ENCODE measurements at regions not wholly inside any gene's neighbourhood (a gene's known extent, or its start where the extent isn't known, plus 50 kb on each side); places are given as distances from the start of the nearest gene placed in this dataset.
A peak's percentile ranks its signal among the peaks of the same experiment; 100 is the strongest.

DNA sequence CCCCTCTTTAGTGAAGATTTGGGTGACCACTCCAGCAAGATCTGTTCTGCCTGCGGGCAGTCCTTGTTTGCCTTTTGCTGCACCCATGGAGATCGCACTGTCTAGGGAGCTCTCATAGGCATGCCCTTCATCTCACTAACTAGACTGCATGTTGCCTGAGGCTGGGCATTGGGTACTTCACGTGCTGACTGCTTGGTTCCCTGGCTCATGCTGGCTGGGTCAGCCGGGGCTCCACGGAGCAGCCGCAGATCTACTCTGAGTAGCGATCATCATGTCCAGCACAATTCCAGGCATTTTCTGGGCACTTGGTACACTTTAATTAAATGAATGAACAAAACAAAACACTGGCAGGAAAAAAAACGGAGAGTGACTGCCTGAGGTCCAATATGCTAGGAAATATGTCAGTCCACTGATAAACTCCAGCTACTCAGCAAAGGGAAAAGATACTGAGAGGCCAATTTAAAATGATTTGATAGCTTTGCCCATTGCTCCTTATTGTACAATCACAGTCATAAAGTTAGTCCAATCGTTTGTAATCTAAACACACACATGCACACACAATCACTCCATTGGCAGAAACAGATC, 220.3 kb downstream of the C1D start:
- no peak for DNase-seq

DNA sequence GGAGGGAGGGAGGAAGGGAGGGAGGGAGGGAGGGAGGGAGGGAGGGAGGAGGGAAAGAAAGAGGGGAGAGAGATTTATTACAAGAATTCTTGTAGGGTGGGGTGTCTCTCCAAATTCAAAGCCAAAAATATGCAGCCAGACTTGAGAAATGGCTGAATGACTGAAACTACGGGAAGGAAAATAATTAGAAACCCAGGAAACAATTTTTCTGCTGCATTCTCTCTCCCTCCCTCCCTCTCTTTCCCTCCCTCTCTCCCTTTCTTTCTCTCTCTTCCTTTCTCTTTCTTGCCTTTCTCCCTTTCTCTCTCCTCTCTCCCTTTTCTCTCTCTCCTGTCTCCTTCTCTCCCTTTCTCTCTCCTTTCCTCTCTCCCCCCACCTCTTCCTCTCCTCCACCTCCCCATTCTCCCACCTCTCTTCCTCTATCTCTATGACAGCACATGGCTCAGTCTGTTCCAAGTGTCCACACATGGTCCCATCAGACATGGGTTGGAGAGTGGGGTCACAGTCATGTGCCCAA, 218.7 kb downstream of the C1D start:
- no peak for DNase-seq

DNA sequence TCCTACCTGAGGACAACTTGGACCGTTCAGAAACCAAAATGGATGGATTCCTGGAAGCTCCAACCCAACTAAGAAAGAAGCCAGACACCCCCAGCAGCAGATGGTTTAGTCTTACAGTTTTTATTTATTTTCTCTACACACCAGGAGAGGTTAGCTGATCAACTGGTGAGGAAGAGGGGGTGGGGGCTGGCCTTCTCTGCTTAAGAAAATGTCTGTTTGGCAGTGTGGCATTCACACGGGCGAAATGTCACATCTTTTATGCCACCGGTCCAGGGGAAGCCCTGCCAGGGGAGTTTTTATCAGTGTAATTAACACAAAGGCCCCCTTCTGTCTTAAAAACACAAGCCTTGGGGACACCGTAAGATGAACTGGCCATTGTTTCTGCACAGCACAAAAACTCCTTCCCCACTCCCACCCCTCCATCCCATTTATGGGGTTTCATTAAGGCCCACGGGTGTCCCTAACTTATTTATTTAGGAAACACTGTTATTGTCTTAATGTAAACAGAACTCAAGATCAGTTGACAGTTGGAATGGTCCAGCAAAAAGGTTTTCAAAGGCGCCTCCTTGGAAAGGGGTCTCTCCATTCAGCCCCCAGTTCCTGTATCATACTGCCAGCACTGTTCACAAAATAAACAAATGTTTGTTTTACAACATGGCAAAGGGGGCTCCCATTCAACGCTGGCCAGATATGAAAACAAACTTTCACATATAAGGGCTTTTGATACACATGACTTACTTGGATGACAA, 217.0 kb downstream of the C1D start:
- DNase-seq, result no peak

DNA sequence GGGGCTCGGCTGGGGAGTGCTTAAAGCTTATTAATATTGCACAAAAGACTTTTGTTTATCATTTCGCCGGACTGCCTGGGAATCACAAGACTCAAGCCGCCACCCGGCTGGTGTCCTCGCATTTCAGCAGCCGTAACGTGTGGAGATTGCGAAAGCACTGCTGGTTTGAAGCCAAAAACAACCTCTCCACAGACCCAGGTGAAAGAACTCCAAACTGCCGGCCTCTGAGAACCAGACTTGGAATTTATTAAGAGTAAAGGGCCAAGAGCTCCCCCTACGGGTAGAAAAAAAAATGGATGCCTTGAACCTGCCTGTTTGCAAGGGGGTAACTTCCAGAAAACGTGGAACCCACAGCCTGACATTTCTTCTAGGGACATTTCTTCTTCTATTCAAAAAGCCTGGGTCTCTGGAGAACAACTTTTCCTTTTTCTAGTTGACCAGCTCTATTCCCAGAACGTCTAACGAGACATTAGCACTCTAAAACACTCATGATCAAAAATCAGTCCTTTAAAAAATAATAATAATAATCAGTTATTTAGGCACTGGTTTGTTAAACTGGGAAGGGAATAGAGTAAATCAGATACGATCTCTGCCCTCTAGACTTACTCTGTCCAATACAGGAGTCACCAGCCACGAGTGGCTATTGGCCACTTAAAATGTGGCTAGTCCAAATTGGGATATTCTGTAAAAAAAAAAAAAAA, 216.3 kb downstream of the C1D start:
- DNase-seq, result peak; percentile 81

DNA sequence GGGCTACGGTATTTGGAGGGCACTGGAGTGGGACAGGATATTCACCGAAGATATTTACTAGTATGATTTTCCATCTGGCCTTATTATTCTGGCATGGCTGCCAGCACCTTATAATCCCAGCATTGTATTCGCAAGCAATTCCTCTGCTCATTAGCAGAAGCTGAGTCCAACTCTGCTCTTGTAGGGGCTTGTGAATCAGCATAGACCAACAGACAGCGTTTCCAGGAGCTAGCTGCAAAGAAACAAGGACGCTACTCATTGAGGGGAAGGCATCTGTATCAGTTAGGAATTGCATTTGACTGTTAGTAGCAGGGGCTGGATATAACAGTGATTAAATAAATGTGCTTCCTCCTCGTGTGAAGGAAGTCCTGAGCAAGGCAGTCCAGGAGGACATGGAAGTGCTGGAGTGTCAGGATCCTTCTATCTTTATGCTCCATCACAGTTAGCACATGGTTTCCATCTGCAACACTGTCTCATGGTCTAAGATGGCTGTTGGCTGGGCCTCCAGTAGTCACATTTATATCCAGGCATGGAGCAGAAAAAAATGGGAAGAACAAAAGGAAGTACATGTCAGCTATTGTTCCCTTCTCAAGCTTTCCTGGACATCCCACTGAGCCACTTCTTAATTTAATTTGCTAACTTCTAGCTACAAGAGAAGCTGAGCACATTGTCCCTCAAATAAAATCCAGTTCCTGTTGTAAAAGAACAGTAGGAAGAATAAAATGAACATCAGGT, 214.1 kb downstream of the C1D start:
- DNase-seq, result no peak

DNA sequence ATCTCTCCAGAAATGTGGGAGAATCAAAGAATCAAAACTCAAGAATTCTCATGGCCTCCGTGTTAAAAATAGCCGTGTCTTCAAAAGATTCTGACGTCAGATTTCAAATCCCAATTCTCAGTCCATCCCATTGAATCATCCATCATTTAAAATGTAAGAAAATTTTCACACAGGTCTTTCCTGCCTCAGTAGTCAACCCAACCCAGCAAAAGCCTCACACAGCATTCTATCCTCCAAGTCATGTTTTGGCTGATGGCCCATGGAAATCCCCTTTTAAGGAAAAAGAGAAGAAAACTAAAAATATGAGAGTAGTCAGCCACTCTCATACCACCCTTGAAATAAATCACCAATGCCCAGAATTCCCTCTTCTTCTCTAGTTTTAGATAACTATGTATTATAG, 211.8 kb downstream of the C1D start:
- DNase-seq, result no peak

DNA sequence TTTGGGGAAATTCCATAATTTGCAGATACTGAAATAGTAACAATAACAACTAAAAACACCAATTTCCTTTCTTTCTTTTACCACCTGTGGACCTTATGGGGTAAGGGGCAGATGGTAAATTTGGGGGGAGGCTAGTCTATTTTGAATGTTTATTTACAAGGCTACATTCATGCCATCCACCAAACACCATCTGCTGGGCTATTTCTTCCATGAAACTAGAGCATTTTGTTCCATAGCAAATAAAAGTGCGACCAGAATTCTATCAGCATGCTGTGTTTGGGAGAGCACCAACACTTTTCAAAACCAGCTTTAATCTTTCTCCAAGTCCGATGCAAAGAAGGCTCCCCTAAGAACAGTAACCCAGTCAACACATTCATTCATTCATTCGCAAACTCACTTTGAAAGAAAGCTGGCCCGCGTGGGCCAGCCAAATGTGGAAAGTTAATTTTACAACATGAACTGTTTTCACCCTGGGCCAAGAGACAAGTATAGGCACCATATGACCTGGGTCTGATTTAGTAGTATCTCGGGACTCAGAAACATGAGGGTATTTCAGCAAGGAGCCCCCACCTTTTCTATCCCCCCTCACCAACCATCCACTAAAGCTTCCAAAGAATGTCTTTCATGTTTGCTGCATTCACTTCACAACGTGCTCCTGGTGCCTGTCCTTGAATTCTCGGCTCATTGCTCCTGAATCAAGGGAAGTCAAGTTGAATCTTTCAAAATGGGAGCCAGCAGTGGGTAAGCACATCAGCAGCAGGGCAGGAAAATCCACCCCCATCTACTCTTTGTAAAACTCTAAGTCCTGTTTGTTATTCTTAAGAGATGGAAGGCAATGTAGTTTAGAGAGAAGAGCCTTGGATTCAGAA, 210.6 kb downstream of the C1D start:
- DNase-seq, result no peak

DNA sequence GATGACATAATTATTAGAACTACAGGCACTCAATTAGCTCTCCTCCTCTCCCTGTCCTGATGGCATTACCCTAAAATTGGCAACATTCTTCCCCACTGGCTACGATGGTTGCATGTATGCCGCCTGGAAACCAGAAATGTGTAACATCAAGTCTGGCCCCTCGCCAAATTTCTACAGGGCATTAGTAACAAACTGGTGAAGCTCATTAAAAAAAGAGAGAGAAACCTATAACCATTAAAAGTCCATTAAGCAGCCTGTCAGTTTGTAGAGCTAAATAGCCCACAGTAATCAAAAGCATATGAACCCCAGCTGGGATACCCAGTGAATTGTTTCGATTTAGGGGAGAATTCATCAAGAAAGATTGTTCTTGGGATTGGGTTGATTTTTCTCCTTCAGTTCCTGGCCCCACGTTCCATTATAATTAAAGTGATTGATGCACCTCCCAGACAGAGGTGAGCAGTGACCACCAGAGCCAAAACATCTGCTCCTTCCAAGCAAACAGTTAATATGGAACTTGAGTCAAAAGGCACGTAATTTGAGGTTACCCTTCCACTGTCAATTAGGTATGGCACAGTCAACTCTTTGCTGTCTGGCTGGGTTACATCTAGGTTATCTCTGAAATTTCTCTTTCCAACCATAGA, 208.6 kb downstream of the C1D start:
- DNase-seq, result no peak

DNA sequence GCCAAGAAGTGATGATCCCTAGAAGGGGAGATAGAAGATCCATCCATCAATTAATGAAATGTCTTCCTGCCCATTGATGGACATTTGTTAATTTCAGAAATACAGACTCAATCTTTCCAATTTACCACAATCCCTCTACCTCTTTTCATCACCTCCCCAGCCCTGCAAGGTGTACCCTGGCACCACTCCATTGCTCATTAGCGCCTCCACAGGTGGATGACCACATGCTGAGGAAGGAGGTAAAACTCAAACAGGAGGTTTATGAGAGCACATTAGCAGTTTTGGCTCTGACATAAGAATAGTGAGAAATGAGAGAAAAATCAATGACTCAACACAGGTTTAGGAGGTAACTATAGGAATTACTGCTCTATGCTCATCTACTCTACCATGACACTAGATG, 208.0 kb downstream of the C1D start:
- no peak for DNase-seq

DNA sequence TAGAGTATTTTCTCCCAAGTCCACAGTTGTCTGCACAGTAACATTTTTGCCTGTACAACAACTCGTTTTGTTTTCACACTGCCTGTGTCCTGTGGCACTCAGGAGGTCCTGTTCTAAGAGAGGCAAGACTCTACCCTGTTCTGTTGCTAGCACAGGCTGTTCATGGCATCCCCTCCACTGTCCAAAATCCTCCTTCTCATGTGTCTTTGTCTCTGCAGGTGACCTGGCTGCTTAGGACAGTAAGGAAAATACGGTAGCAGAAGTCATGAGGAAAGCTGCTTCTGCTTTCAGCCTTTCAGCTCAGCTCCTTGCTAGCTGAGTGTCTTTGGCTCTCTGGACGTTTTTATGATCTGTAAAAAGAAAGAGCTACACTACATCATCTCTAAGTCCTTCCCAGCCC, 205.9 kb downstream of the C1D start:
- DNase-seq, result no peak

DNA sequence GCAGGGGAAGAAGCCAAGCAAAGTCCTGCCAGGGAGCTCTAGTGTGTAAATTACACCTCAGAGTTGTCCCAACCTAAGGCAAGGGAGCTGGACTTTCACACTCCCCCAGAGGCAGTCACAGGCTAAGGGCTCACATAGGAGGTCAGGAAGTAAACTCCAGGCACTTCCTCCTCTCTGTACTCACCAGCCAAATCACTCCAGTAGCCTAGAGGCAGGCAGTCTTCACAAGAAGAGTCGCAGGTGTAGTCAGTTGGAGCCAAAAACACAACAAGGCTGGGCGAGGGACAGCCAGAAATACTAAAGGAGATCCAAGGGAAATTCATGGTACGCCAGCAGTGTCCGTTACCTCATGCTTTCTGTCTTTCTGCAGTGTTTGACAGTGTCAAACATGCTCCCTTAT, 205.0 kb downstream of the C1D start:
- DNase-seq, result no peak

DNA sequence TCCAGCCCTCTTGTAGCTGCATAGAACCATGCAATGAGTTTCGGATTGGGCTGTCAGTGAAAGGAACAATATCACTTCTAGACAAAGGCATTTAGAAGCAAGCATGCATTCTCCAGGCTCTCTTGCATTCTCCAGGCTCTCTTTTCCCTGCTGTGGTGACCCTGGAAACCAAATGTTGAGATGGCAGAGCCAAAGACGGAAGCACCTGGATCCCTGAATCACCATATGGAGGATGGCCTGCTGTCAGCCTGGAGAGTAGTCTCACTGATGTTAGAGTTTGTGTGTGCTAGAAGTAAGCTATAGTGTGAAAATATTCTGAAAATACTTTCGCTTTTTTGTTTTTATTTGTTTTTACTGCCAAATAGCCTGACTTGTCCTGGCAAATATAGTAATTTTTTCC, 203.9 kb downstream of the C1D start:
- no peak for DNase-seq

DNA sequence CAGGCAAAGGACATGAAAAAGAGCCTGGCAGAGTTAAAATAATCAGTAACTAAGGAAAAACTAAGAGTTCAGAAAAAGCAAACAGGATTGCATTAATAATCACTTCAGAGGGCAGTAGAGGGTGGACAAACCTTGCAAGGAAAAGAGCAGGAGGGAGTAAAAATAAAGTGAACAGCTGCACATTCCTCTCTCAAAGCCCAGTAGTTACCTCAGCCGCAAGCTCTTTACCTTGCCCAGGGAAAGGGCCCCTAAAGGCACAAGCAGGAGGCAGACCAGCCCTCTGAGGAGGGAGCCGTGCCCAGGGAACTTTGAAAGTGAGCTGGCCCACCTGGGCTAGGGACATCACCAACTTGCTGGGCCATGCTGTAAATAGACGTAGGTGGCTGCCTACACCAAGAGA, 196.9 kb downstream of the C1D start:
- DNase-seq, result no peak

DNA sequence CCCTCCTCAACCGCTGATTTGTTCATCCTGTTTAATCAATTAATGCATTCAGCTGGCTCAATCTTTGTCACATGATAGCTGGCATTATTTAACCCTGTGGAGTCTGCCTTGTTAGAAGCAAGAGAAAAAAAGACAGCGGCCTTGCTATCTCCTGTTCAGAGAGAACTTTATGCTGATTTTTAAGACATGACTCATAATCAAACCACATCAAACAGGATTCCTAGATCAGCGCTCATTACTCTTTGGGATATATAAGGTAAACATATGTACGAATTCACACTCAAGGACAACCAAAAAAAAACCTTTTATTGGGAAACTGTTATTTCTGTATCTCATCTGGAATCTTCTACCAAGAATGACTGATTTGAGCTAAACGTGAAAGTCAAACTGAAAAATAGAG, 195.1 kb downstream of the C1D start:
- DNase-seq, result no peak

DNA sequence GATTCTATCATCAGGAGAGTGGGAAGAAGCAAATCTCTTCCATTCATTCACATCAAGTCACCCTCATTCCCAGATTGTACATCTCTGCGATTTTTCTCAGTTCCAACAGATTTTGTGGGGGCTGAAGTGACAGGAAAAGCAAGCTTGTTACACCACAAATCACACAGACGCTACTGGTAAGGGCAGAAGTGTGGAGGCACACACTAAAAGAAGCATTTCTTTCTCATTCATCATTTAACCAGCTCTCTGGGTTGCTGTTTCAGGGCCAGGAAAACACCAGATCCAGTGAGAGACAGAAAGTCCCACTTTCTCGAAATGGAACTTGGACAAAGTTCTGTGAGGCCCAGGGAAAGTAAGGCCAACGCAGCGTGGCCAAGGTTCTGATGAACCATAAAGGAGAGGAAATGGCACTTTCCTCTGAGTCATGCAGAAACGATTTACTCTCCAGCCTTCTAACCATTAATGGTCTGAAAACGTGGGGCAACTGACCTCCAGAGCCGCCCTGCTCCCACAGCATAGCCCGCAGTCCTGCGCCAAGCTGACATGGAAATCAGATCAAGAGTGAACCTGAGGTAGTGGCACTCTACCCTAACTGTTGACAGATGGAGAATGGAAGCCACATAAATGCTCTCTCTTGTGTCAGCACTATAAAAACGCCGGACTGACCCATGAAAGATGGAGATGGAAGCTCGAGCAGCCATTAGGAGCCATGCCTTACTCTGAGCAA, 191.0 kb downstream of the C1D start:
- DNase-seq, result no peak

DNA sequence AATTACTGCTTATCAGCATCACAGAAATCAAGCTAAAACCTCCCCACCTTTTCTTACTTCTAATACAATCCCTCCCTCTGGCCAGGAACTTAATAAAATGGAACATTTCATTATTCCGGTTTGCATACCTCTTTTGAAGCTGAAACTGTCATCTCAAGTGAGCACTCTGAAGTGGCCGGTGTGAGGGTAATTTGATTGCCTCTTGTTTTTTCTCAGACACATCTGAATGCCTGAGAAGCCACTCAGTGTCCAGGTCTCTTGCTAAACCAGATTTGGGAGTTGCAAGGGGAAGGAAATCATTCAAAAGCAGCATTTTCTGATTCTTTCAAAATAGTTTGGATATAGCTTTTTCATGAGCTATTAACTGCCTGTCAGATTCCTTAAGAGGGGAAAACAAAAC, 190.3 kb downstream of the C1D start:
- DNase-seq, result no peak

DNA sequence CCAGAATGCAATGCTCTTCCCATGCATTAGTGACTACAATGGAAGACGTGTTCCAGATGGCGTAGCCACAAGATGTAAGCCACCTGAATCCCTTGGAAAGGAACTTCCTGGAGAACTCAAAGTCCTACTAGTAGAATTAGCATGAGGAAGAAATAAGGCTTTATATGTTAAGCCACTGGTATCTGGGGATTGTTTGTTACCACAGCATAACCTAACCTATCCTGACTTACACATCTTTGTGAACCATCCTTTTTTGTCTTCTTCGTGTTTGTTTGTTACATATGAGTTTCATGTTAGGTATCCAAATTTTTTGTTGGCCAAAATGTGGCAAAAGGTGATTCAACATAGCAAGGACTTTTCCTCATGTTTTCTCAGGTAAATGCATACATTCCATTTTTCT, 188.9 kb downstream of the C1D start:
- DNase-seq, result no peak

DNA sequence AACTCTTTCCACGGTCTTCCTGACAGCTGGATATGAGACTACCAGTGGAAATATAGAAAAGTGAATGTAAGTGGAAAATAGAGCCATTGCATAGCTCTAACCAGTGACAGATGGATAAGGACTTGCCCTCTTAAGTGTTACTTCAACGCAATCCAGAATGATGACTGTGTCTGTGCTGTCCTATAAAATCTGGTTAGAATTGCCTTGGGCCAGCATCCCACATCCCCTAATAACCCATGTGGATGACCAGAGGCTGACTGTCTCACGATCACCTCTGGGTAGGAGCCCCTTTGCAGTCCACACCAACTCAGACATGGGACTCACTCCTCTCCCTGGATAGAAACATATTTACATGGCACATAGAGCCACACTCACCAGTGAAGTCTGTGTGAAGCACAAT, 186.6 kb downstream of the C1D start:
- no peak for DNase-seq

DNA sequence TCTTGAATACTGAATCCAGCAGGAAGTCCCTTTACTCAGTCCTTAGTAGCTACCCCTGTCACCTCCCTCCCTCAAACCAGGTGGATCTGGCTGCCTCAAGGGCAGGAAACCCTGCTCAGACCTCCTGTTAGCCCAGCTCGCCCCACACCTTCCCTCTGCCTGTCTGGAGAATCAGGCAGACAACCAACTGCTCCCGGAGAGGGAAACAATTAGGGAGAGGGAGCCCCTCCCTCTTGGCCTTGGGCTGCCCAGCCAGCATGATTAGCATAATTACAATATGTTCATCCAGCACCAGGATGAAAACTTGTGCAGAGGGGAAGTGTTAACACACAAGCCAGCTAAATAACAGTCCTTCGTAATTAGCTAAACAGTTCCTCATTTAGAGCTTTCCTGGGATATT, 185.5 kb downstream of the C1D start:
- no peak for DNase-seq

DNA sequence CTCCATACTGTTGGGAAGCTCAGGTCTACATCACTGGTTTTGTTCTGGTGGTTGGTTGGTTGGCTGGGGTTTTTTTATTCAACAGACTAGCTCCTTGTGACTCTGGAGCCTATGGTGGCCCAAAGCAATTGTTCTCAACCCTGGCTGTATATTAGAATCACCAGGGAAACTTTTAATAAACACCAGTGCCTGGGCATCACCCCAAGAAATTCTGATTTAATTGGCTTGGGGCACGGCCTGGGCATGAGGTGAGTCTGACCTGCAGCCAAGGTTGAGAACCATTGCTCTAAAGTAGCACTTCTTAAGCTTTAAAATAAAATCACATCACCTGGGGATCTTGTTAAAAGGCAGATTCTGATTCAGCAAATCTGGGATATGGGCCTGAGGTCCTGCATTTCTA, 184.1 kb downstream of the C1D start:
- DNase-seq, result no peak

DNA sequence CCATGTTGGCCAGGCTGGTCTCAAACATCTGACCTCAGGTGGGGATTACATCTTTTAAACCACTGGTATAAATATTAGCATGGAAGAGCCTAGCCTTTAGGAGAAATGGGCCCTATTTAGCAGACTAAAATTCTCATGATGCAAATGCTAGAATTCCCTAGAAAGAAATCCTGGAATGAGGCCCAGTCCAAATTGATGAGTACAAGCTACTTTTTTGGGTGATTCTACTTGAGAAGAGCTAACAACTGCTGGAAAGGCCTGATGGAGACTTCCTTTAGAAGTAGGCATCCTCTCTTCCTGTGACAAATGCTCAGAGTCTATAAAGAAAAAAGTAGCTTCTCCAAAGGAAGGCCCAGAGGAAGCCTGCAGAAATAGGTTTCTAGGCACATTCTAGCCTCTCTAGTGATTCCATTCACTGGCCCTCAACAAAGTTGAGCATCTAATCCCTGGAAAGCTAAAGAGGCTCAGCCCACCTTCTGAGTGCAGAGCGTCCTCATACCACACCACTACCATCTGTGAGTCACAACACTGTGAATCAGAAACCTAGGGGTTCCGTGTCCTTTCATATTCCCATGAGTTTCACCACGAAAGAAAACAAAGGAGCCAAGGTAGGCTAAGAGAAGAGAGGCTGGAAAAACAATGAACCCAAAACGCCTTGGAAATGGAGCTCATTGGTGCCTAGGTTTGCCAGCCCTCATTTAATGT, 183.1 kb downstream of the C1D start:
- DNase-seq, result no peak
